ENCODE measurements at regions not wholly inside any gene's neighbourhood (a gene's known extent, or its start where the extent isn't known, plus 50 kb on each side); places are given as distances from the start of the nearest gene placed in this dataset.
"Not testable (repeated sequence)": the region's sequence is repeated elsewhere in the genome, so short reads cannot be mapped to it uniquely, and the experiment has no call there.

- no peak for DNase-seq (ENCODE audit: low spot score)
Measured at GRCh38 chr1:157218671-157219070, 80.5 kb upstream of the ETV3 start.

GRCh38 chr1:157217486-157217885 is 79.3 kb upstream of the ETV3 start:
- no peak for DNase-seq (ENCODE audit: low spot score)

GRCh38 chr1:157213836-157214235 is 75.6 kb upstream of the ETV3 start:
- DNase-seq (ENCODE audit: low spot score) = no peak

- DNase-seq (ENCODE audit: low spot score) = no peak
Measured at GRCh38 chr1:157209514-157209913, 71.3 kb upstream of the ETV3 start.

- not testable (repeated sequence) for DNase-seq (ENCODE audit: low spot score)
Measured at GRCh38 chr1:157205982-157206381, 67.8 kb upstream of the ETV3 start.

GRCh38 chr1:157203166-157203565 is 65.0 kb upstream of the ETV3 start:
- DNase-seq (ENCODE audit: low spot score) = no peak

- DNase-seq (ENCODE audit: low spot score) = no peak
Measured at GRCh38 chr1:157202331-157202730, 64.1 kb upstream of the ETV3 start.

- no peak for DNase-seq (ENCODE audit: low spot score)
Measured at GRCh38 chr1:157201767-157202166, 63.6 kb upstream of the ETV3 start.

- no peak for DNase-seq (ENCODE audit: low spot score)
Measured at GRCh38 chr1:157200451-157200850, 62.3 kb upstream of the ETV3 start.

- DNase-seq (ENCODE audit: low spot score) = no peak
Measured at GRCh38 chr1:157199421-157199755, 61.2 kb upstream of the ETV3 start.

GRCh38 chr1:157198619-157199420 is 60.6 kb upstream of the ETV3 start:
- no peak for DNase-seq (ENCODE audit: low spot score)

GRCh38 chr1:157197906-157198435 is 59.8 kb upstream of the ETV3 start:
- no peak for DNase-seq (ENCODE audit: low spot score)

GRCh38 chr1:157196670-157197456 is 58.7 kb upstream of the ETV3 start:
- peak; percentile 42 for DNase-seq (ENCODE audit: low spot score)

GRCh38 chr1:157196245-157196543 is 58.0 kb upstream of the ETV3 start:
- DNase-seq (ENCODE audit: low spot score) = no peak

- no peak for DNase-seq (ENCODE audit: low spot score)
Measured at GRCh38 chr1:157195521-157196244, 57.5 kb upstream of the ETV3 start.

GRCh38 chr1:157194731-157195520 is 56.7 kb upstream of the ETV3 start:
- DNase-seq (ENCODE audit: low spot score) = no peak

GRCh38 chr1:157193702-157194391 is 55.7 kb upstream of the ETV3 start:
- peak; percentile 82 for DNase-seq (ENCODE audit: low spot score)

- no peak for DNase-seq (ENCODE audit: low spot score)
Measured at GRCh38 chr1:157193219-157193618, 55.0 kb upstream of the ETV3 start.

GRCh38 chr1:157189986-157190982 is 52.1 kb upstream of the ETV3 start:
- no peak for DNase-seq (ENCODE audit: low spot score)

GRCh38 chr1:157189096-157189495 is 50.9 kb upstream of the ETV3 start:
- DNase-seq (ENCODE audit: low spot score) = no peak

Measured in HuH-7 (cell line).